CD4-positive, alpha-beta memory T cell (primary cell): ENCODE measurements at regions not wholly inside any gene's neighbourhood (a gene's known extent, or its start where the extent isn't known, plus 50 kb on each side); places are given as distances from the start of the nearest gene placed in this dataset.

Experiments
- CTCF ChIA-PET: fragments of 350-600 bp; sonication (Branson Sonifier 250); formaldehyde crosslinking; loops from one replicate; lab custom pipeline; 2021; ENCODE audit warnings: inconsistent platforms; ENCODE audit not compliant: partially characterized antibody; lab: Charles Lee
- POLR2A ChIA-PET: fragments of 350-600 bp; sonication (Branson Sonifier 250); formaldehyde crosslinking; loops from one replicate; lab custom pipeline; 2021; ENCODE audit not compliant: partially characterized antibody; lab: Charles Lee
- DNase-seq, 5 donors: peaks; one replicate each; pipeline versions ENCODE4 v3.0.0 to v3.0.0-alpha.2; 2020 to 2022; ENCODE audit warnings: mixed read lengths in 1 of 5
- H3K27ac ChIP-seq: one replicate; pipeline ENCODE4 v1.7.0; 2013; ENCODE audit warnings: low read depth, low read length
- H3K27me3 ChIP-seq: 2 replicates; pipeline ENCODE4 v1.7.0; 2013; ENCODE audit warnings: mild to moderate bottlenecking, low read length, moderate library complexity; ENCODE audit not compliant: insufficient read depth
- H3K36me3 ChIP-seq: 2 replicates; pipeline ENCODE4 v1.7.0; 2013; ENCODE audit warnings: mild to moderate bottlenecking, low read length, moderate library complexity; ENCODE audit not compliant: insufficient read depth
- H3K4me1 ChIP-seq: 2 replicates; pipeline ENCODE4 v1.7.0; 2013; ENCODE audit warnings: mild to moderate bottlenecking, low read length, moderate library complexity; ENCODE audit not compliant: insufficient read depth
- H3K4me3 ChIP-seq, 2 donors: one replicate each; pipeline ENCODE4 v1.7.0; 2013; ENCODE audit warnings: low read length in 2 of 2, mild to moderate bottlenecking in 1 of 2
- H3K9me3 ChIP-seq, 2 donors: one replicate each; pipeline ENCODE4 v1.7.0; 2013; ENCODE audit warnings: low read length in 2 of 2, control low read depth in 1 of 2; ENCODE audit not compliant: control insufficient read depth in 1 of 2
- H3K27ac Mint-ChIP-seq, 7 donors: one replicate each; pipeline ENCODE4 v1.8.0; 2020 to 2021; ENCODE audit warnings: mixed read lengths in 7 of 7, mild to moderate bottlenecking in 6 of 7, inconsistent platforms in 3 of 7, moderate library complexity in 3 of 7
- H3K27me3 Mint-ChIP-seq, 2 donors: one replicate each; pipeline ENCODE4 v1.8.0; 2020 to 2021; ENCODE audit warnings: mixed read lengths in 2 of 2
- H3K36me3 Mint-ChIP-seq, 2 donors: one replicate each; pipeline ENCODE4 v1.8.0; 2020 to 2021; ENCODE audit warnings: mixed read lengths in 2 of 2, inconsistent platforms in 1 of 2, mild to moderate bottlenecking in 1 of 2
- H3K4me1 Mint-ChIP-seq, 4 donors: one replicate each; pipeline ENCODE4 v1.8.0; 2020 to 2021; ENCODE audit warnings: mixed read lengths in 4 of 4, mild to moderate bottlenecking in 1 of 4
- H3K4me3 Mint-ChIP-seq, 8 donors: one replicate each; pipeline ENCODE4 v1.8.0; 2020 to 2021; ENCODE audit warnings: mixed read lengths in 8 of 8, mild to moderate bottlenecking in 7 of 8, moderate library complexity in 6 of 8, inconsistent platforms in 3 of 8
- H3K9me3 Mint-ChIP-seq, 8 donors: one replicate each; pipeline ENCODE4 v1.8.0; 2020 to 2021; ENCODE audit warnings: mixed read lengths in 8 of 8, mild to moderate bottlenecking in 5 of 8, inconsistent platforms in 3 of 8, moderate library complexity in 1 of 8
- intact Hi-C: fragments of 100-400 bp; cut with micrococcal nuclease; formaldehyde crosslinking; loops from one replicate; pipeline ENCODE4 v1.15.1; 2023

- no peak overlapping the region for H3K27ac Mint-ChIP-seq
- Histone ChIP-seq H3K4me3 (no peak overlapping the region), H3K27me3 (no peaks in the 10 kb centered on the region), H3K4me1 (no peaks in the 10 kb centered on the region), H3K9me3 (no peaks in the 10 kb centered on the region), H3K36me3 (no peaks in the 10 kb centered on the region), H3K27ac (no peak overlapping the region)
- intact Hi-C loops, result no loop called here
- H3K4me1 Mint-ChIP-seq, result no peaks in the 10 kb centered on the region
- H3K9me3 Mint-ChIP-seq, result no peaks in the 10 kb centered on the region
- no peak overlapping the region for H3K4me3 Mint-ChIP-seq
- ChIA-PET POLR2A (no interaction called here), CTCF (no interaction called here)
- H3K27me3 Mint-ChIP-seq, result peaks cover 2 to 4% of the 10 kb centered on the region in 2 donors
- no peaks in the 10 kb centered on the region for H3K36me3 Mint-ChIP-seq
- peak in 1 of 5 donors; percentile 3 for DNase-seq
Observed at GRCh38 chrY:14895821-14896220, 371.5 kb downstream of the NLGN4Y start.

DNA sequence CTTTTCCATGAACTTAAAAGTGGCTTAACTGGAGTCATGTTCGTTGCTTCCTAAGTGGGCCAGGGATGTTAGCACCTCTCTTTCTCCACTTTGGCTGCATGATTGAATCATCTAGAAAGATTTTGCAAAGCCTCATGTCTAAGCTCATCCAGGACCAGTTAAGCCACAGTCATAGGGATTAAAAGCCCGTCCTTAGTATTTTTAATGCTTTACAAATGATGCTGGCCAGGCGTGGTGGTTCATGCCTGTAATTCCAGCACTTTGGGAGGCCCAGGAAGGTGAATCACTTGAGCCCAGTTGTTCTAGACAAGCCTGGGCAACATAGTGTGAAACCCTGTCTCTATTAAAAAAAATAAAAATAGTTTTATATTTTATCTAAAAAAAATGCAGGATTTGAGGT lies 381.6 kb downstream of the NLGN4Y start:
- Histone ChIP-seq H3K27me3 (no peaks in the 10 kb centered on the region), H3K4me3 (no peak overlapping the region), H3K9me3 (no peaks in the 10 kb centered on the region), H3K36me3 (no peaks in the 10 kb centered on the region), H3K27ac (no peak overlapping the region), H3K4me1 (no peaks in the 10 kb centered on the region)
- Mint-ChIP-seq H3K9me3 (no peaks in the 10 kb centered on the region), H3K4me1 (no peaks in the 10 kb centered on the region), H3K4me3 (no peak overlapping the region), H3K36me3 (no peaks in the 10 kb centered on the region), H3K27me3 (no peaks in the 10 kb centered on the region), H3K27ac (no peak overlapping the region)
- intact Hi-C loops, result no loop called here
- ChIA-PET CTCF (no interaction called here), POLR2A (no interaction called here)
- DNase-seq, result no peak
